GM23338 (cell line): ENCODE measurements at regions not wholly inside any gene's neighbourhood (a gene's known extent, or its start where the extent isn't known, plus 50 kb on each side); places are given as distances from the start of the nearest gene placed in this dataset.

Experiments used
- CREB1 ChIP-seq: fragments of 250-450 bp; sonication (Bioruptor Pico); IDR thresholded peaks from 2 replicates; pipeline ENCODE4 v1.5.0; 2020; ENCODE audit warnings: low read depth, mild to moderate bottlenecking, moderate library complexity
- ETS1 ChIP-seq: IDR thresholded peaks from 2 replicates; pipeline ENCODE4 v1.6.1; 2016; ENCODE audit warnings: antibody characterized with exemption
- EZH2 ChIP-seq: fragments of 200-600 bp; sonication (generic); IDR thresholded peaks from one replicate; pipeline ENCODE4 v1.8.0; 2017; ENCODE audit warnings: antibody characterized with exemption, mild to moderate bottlenecking, low read depth; ENCODE audit not compliant: unreplicated experiment
- EZH2phosphoT487 ChIP-seq: fragments of 200-600 bp; sonication (generic); IDR thresholded peaks from one replicate; pipeline ENCODE4 v1.8.1; 2018; ENCODE audit warnings: antibody characterized with exemption; ENCODE audit not compliant: unreplicated experiment
- JUNB ChIP-seq: IDR thresholded peaks from one replicate; pipeline ENCODE4 v1.6.1; 2016; ENCODE audit warnings: antibody characterized with exemption; ENCODE audit not compliant: unreplicated experiment
- NANOG ChIP-seq: IDR thresholded peaks from 2 replicates; pipeline ENCODE4 v1.6.1; 2016; ENCODE audit warnings: antibody characterized with exemption, borderline replicate concordance
- POLR2AphosphoS5 ChIP-seq: IDR thresholded peaks from 2 replicates; pipeline ENCODE4 v1.6.1; 2016; ENCODE audit warnings: antibody characterized with exemption, low read depth
- ZNF114 ChIP-seq: fragments of 250-450 bp; sonication (Bioruptor Pico); IDR thresholded peaks from 2 replicates; pipeline ENCODE4 v1.5.0; 2020; ENCODE audit warnings: mild to moderate bottlenecking, moderate library complexity
- ZNF331 ChIP-seq: fragments of 250-450 bp; sonication (Bioruptor Pico); IDR thresholded peaks from 2 replicates; pipeline ENCODE4 v1.5.0; 2020; ENCODE audit warnings: low read depth, mild to moderate bottlenecking, moderate library complexity
- TF ChIP-seq, protein P1 (sequence below), 2 experiments: fragments of 200-600 bp in 1 of 2; sonication (generic) in 1 of 2; conservative IDR thresholded peaks; 2 replicates each; pipeline versions ENCODE4 v1.5.1 to v1.6.1; 2016 to 2017; ENCODE audit warnings: antibody characterized with exemption in 2 of 2, low read depth in 2 of 2, mild to moderate bottlenecking in 2 of 2, moderate library complexity in 1 of 2
- TF ChIP-seq, protein P2 (sequence below): IDR thresholded peaks from one replicate; pipeline ENCODE4 v1.6.1; 2018; ENCODE audit warnings: antibody characterized with exemption; ENCODE audit not compliant: unreplicated experiment

- TF ChIP-seq, protein P1, sequence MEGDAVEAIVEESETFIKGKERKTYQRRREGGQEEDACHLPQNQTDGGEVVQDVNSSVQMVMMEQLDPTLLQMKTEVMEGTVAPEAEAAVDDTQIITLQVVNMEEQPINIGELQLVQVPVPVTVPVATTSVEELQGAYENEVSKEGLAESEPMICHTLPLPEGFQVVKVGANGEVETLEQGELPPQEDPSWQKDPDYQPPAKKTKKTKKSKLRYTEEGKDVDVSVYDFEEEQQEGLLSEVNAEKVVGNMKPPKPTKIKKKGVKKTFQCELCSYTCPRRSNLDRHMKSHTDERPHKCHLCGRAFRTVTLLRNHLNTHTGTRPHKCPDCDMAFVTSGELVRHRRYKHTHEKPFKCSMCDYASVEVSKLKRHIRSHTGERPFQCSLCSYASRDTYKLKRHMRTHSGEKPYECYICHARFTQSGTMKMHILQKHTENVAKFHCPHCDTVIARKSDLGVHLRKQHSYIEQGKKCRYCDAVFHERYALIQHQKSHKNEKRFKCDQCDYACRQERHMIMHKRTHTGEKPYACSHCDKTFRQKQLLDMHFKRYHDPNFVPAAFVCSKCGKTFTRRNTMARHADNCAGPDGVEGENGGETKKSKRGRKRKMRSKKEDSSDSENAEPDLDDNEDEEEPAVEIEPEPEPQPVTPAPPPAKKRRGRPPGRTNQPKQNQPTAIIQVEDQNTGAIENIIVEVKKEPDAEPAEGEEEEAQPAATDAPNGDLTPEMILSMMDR (conservative IDR thresholded peaks at IDR 0.05; ENCODE audit: low read depth in 2 of 2): no peak
- no peak for TF ChIP-seq POLR2AphosphoS5
- no peak for TF ChIP-seq EZH2
- TF ChIP-seq JUNB: no peak
- no peak for TF ChIP-seq CREB1
- TF ChIP-seq, protein P2, sequence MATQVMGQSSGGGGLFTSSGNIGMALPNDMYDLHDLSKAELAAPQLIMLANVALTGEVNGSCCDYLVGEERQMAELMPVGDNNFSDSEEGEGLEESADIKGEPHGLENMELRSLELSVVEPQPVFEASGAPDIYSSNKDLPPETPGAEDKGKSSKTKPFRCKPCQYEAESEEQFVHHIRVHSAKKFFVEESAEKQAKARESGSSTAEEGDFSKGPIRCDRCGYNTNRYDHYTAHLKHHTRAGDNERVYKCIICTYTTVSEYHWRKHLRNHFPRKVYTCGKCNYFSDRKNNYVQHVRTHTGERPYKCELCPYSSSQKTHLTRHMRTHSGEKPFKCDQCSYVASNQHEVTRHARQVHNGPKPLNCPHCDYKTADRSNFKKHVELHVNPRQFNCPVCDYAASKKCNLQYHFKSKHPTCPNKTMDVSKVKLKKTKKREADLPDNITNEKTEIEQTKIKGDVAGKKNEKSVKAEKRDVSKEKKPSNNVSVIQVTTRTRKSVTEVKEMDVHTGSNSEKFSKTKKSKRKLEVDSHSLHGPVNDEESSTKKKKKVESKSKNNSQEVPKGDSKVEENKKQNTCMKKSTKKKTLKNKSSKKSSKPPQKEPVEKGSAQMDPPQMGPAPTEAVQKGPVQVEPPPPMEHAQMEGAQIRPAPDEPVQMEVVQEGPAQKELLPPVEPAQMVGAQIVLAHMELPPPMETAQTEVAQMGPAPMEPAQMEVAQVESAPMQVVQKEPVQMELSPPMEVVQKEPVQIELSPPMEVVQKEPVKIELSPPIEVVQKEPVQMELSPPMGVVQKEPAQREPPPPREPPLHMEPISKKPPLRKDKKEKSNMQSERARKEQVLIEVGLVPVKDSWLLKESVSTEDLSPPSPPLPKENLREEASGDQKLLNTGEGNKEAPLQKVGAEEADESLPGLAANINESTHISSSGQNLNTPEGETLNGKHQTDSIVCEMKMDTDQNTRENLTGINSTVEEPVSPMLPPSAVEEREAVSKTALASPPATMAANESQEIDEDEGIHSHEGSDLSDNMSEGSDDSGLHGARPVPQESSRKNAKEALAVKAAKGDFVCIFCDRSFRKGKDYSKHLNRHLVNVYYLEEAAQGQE: no peak
- TF ChIP-seq EZH2phosphoT487: no peak
- no peak for TF ChIP-seq NANOG
- TF ChIP-seq ZNF114: no peak
- TF ChIP-seq ETS1: no peak
- no peak for TF ChIP-seq ZNF331 (CRISPR knock-in tag)
These were observed 106.9 kb upstream of the INPP4B start for GRCh38 chr4:142952821-142953580.
